ENCODE measurements at regions not wholly inside any gene's neighbourhood (a gene's known extent, or its start where the extent isn't known, plus 50 kb on each side); places are given as distances from the start of the nearest gene placed in this dataset.

GRCh38 chr6:14250573-14250972, 133.0 kb downstream of the CD83 start:
- in situ Hi-C loops (cut with MboI; ENCODE audit: low sequenced_read_pairs): no loop called here

- in situ Hi-C loops (cut with MboI; ENCODE audit: low sequenced_read_pairs): no loop called here
Measured at GRCh38 chr6:14252271-14252850, 134.8 kb downstream of the CD83 start.

- in situ Hi-C loops (cut with MboI; ENCODE audit: low sequenced_read_pairs): no loop called here
Measured at GRCh38 chr6:14254505-14254904, 136.9 kb downstream of the CD83 start.

GRCh38 chr6:14255916-14256315, 138.3 kb downstream of the CD83 start:
- in situ Hi-C loops (cut with MboI; ENCODE audit: low sequenced_read_pairs): no loop called here

GRCh38 chr6:14258117-14258516, 140.5 kb downstream of the CD83 start:
- in situ Hi-C loops (cut with MboI; ENCODE audit: low sequenced_read_pairs): no loop called here

GRCh38 chr6:14258695-14259593, 141.4 kb downstream of the CD83 start:
- in situ Hi-C loops (cut with MboI; ENCODE audit: low sequenced_read_pairs): no loop called here

DNA sequence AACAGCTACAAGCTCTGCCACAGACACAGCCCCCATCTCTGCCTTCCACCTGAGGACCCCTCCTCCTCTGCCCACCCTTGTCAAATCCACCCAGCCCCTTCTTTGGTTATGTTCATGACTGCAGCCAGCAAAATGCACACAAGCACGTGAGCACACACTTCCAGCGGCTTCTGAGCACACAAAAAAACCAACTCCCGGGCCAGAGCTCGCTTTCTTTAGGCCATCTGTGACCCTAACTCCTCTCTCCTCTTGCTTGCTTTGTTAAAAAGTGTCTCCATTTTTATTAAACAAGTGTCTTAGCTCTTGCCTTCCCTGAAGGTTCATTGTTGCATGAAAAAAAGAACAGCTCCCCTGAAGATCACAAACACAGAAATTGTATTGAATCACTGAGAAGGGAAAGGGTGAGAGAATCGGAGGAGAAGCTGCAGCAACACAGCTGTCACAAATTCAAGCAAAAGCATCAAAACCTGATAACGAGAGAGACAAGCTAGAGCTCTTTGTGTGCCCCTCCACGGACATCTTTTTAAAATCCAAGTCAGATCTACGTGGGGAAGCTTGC, 142.1 kb downstream of the CD83 start:
- in situ Hi-C loops (cut with MboI; ENCODE audit: low sequenced_read_pairs): no loop called here

- in situ Hi-C loops (cut with MboI; ENCODE audit: low sequenced_read_pairs): no loop called here
Measured at GRCh38 chr6:14260839-14261238, 143.3 kb downstream of the CD83 start.

- in situ Hi-C loops (cut with MboI; ENCODE audit: low sequenced_read_pairs): no loop called here
Measured at GRCh38 chr6:14263881-14264424, 146.4 kb downstream of the CD83 start.

GRCh38 chr6:14265049-14266021, 147.8 kb downstream of the CD83 start:
- in situ Hi-C loops (cut with MboI; ENCODE audit: low sequenced_read_pairs): no loop called here

DNA sequence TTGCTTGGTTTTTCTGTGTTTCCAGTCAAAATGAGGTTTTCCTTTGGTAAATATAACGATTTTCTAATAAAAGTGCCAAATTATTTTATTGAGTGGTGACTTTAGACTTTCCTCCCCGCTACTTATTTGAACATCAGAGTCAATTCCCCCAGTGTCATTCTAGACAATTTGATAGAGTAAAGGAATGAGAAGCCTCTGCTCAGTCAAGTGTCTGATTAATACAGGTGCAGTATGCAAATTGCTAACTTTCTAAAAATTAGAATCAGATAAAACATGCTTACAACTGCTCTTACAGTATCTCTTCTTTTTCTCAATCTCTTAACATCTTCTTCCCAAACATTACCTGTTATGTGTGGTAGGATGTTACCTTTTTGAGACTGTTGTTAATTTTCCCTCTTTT, 148.7 kb downstream of the CD83 start:
- in situ Hi-C loops (cut with MboI; ENCODE audit: low sequenced_read_pairs): no loop called here

DNA sequence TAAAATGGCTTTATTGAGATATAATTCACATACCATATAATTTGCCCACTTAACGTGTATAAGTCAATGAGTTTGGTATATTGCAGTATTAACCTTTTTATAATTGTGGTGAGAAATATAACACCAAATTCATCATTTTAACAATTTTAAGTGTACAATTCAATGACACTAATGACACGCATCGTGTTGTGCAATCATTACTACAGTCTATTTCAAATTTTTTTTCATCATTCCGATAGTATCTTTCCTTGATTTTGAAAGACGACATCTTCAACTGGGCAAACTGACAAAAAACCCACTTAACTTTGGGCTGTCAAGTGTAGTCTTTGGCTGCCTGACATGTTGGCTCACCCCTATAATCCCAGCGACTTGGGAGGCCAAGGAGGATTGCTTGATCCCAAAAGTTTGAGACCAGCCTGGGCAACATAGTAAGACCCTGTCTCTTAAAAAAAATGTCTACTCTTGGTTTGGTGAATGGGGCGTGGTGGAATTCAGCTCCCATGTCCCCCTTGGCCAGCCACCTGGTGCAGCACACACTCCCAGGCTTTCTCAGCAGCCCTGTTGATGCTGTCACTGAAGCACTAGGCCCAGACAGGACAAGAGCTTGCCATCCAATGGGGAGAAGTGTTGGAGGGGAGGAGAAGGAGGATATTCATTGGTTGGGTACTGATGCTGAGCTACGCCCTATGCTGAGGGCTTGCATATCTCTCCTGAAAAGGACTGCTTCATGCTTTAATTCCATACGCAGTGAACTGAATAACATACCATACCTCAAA, 150.5 kb downstream of the CD83 start:
- in situ Hi-C loops (cut with MboI; ENCODE audit: low sequenced_read_pairs): no loop called here

DNA sequence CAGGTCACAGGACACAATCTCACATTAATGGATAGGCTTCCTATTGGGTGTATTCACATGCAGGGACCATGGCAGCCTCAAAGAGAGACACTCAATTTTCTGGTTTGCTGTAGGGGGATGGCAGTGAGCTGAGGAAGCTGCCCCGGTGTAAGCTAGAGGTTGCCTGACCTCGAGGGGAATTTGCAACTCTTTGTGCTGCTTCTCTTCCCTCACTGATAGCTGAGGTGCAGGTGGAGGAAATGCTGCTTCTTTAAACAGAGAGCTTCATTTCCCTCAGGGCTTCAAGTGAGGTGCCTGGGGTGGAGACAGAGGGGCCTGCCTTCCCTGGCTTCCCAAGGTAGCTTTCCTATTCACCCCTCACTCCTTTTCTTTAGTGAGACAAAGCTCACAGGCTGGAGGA, 151.9 kb downstream of the CD83 start:
- in situ Hi-C loops (cut with MboI; ENCODE audit: low sequenced_read_pairs): no loop called here

DNA sequence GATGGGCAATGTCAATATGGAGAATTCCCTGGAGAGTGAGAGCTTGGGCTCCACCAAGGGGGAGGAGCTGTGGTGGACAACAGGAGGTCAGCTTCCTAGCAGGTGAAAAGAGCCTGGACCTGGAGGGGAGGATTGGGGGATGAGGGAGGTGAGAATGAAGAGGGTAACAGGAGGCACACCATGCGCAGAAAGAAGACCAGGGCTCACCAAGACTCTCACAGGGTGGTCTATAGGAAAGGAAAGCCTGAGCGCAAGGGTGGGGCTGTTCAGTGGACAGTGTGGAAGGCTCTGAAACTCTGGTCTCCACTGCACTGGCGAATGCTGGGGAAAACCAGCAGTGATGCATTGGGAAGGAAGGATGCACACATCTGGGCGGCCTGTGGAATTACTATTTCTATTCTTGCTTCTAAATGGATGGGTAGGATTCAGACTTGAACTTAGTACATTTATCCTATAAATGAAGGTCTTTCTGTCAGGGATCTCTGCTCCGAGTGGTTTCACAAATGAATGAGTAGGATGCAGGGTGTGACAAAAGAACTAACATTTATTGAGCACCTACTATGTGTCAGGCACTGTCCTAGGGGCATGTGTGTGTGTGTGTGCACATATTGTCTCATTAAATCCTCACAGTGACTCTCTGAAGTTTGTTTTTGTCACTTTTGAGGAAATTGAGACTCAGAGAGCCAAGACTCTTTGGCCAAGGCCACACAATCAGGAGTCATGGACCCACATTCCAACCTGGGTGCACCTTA, 152.7 kb downstream of the CD83 start:
- in situ Hi-C loops (cut with MboI; ENCODE audit: low sequenced_read_pairs): no loop called here

DNA sequence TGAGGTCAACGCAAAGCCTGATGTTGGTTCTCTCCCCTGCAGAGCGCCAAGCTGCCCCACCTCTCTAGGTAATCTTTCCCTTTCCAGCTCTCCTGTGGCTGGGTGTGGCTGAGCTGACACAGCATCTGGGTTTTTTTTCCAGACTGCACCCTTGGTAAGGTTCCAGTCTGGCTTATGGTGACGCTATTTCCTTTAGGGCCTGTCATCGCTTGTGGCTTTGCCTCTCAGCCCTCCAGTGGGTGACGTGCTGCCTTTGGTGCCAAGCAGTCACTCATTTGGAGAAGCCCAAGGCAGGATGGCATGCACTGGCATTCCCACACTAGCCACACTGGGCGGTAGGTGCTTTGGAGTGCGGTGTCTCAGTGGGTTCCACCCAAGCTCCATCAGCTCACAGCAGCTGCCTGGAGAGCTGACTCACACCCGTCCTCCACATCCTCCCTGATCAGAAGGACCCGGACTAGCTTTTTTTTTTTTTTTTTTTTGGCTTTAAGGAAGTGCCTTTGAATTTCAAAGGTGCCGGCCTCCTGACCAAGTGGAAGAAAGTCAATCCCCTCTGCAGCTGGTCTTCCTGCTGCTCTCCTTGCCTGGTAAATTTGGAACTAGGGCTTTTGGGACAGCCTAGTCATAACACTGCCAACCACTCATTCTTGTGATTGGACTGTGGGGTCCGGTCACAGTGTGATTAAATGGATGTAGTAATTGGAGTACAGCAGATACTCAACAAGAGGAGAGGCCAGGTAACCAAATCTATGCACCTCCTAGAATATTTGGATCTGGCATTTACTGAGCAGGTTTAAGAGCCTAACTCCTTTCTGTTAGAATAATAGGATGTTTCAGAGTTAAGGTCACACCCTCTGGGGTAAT, 153.6 kb downstream of the CD83 start:
- in situ Hi-C loops (cut with MboI; ENCODE audit: low sequenced_read_pairs): no loop called here

GRCh38 chr6:14271789-14272736, 154.5 kb downstream of the CD83 start:
- in situ Hi-C loops (cut with MboI; ENCODE audit: low sequenced_read_pairs): no loop called here

DNA sequence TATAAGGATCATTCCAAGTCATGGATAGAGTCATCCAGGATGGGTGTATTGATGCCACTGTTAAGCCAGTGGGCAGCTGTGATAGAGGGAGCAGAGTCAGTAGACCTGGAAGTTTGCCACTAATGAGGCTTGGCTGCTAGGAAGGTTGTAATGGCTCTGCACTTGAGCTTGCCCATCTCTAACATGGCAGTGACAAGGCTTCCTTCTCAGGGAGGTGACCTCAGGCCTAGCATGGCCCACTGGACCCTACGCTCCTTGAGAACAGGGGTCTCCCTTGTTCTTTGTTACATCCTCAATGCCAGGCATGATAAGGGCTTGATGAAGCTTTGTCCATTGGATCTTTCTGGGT, 155.1 kb downstream of the CD83 start:
- in situ Hi-C loops (cut with MboI; ENCODE audit: low sequenced_read_pairs): no loop called here
